HG03342 (cell line): ENCODE measurements at regions not wholly inside any gene's neighbourhood (a gene's known extent, or its start where the extent isn't known, plus 50 kb on each side); places are given as distances from the start of the nearest gene placed in this dataset.

ENCODE experiments used
- ATAC-seq: cut with Tn5 transposase; IDR thresholded peaks from one replicate; pipeline ENCODE4 v1.9.1; 2021; ENCODE audit warnings: mild to moderate bottlenecking, moderate library complexity; ENCODE audit not compliant: unreplicated experiment

DNA sequence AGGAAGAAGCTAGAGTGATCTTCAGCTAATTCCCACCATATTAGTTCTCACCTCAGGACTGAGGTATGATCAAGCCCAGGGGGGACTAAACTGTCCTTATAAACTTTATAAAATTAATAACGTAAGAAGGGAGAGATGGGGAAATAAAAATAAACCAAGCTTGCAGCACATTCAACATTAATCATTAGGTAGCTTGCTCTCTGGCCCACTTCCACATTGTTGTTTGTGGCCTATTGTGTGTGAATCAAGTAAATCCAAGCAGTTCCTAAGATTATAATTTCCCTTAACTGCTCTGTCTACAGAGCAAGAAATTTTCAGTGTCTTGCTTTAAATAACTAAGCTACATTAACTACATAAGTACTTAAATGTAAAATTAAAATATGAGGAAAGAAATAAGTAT, 131.3 kb upstream of the ABCA1 start:
- no peak for ATAC-seq

DNA sequence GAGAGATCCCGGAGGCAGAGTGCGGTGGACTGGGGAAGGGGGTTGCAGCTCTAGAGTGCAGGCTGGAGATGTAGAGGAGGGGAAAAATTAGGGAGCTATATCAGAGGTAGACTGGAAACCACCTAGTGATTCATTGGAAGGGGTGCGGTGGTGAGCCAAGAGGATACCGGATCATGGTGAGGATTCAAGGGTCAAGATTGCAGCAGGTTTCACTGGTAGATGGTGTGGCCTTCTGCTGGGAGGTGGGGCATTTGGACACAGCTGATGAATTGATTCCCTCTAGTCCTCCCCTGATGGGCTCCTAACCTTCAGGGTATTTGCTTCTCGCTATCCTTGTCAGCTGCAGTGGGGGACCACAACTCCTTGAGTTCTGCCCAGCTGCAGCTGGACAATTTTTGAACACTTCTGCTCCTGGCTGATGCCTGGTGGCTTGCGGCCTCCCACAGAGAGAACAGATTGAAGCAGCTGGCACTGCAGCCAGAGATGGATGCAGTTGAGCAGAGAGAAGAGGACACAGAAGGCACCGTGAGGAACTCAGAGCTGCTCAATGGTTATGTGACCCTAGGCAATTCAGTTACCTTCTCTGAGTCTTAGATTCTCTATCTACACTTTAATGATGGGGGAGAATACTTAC, 134.4 kb upstream of the ABCA1 start:
- no peak for ATAC-seq

DNA sequence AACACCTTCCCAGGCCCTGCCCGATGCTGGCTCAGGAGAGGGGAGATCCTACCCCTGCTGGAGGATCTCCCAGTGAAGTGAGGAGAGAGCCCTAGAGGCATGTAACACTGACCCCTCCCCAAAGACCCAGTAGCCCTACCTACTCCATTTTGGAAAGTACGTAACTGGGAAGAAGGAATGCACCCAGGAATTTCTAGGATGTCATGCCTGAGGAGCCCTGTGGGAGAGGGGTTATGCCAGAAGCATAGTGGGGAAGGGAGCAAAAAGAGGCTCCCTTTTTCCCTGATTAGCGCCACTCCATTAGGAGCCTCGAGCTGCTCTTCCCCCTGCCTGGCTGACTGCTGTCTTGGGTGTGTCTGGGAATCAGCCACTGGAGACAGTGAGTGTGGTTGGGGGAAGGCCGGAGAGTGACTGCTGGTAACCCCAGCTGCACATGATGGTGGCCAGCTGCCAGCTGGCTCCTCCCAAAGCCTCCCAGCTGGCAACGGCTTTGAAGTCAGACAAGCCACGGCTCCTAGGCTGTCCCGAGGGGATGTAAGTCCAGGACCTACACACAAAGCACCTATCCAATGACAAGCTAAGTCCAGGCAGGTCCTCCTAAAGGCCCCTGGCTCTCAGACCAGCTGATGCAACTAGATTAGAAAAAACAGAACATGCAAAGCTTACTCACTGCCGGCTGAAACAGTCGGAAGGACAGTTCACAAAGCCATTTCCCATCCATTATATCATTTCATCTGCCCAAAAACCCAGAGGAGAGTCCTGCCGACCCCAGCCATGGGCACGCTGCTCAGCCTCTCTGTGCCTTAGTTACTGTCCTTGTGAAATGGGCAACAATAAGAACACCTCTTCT, 136.5 kb upstream of the ABCA1 start:
- no peak for ATAC-seq

DNA sequence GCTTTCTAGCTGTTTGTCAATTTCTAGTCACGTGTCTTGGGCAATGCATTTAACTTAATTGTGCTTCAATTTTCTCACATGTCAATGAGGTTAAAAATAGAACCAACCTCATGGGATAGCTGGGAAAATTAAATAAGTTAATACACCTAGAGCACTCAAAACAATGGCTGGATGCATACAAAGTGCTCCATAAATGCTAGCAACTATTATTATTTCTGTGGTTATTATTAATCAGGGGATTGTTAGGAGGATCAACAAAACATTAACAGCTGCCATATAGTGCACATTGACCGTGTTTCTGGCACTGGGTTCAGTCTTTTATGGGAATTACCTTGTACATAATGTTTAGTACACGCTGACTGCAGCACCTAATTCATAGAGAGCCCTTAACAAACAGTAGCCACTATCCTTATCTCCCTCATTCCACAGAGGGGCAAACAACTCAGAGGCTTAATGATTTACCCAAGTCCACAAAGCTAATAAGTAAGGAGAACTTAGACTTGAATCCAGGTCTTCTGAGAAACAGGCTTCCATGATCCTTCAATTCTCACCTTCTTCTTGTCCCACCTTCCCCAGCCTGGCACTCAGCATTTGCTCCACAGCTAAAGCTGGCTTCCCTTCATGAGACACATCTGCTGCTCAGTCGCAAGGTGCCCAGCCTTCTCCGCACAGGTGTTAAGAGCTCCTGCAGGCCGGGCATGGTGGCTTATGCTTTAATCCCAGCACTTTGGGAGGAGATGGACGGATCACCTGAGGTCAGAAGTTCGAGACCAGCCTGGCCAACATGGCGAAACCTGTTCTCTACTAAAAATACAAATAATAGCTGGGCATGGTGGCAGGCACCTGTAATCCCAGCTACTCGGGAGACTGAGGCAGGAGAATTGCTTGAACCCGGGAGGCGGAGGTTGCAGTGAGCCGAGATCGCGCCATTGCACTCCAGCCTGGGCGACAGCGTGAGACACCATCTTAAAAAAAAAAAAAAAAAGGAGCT, 137.4 kb upstream of the ABCA1 start:
- ATAC-seq, result no peak

DNA sequence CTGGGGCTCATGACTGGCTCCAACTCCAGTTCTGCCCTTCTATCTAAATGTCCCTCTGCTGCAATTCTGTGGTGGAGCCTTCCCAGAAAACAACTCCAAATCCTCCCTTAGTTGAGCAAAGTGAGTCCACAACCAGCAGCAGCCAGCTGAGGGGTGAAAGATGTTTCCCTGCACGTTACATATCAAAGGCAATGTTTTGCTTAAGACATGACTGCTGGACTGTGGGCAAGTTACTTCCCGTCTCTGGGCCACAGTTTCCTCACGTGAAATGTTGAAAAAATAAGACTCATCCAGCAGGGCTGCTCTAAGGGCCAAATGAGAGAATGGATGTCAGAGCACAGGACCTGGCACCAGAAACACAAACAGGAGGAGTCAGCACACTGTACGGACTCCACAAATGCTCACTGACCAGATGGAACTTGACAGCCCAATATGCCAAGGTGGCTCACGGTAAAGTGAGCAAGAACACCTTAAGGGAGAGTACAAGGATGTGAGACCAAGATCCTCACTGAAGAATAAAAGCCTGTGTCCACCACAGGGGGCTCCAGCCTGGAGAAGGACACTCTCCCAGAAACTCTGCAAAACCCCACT, 138.4 kb upstream of the ABCA1 start:
- ATAC-seq, result no peak

DNA sequence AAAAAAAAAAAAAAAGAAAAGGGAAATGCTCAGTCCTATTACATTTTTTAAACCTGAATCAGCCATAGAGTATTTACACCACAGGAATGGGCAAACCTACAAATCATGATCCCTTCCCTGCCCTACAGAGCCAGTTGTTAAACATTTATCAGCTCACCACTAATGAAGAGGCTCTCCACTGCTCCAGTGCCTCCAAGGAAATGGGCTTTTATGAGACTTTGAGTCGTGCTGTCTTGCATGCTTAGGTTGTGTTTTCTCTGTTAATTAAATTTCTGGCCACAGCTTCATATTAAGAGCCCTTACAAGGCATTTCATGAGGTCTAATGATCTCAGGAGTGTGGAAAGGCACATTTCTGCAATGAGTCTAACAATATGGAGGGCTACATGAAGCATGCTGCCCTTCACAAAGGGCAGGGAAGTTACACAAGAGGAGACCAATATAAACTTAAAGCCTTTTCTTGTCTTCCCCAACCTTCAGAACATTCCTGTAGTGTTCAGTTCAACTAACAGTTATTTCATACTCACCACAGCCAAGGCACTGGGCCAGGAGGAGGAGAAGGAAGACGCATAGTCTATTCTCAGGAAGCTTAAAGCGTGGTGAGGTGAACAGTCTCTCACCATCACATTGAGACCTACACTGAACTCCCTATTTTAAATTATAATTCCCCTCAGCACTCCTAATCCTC, 140.1 kb upstream of the ABCA1 start:
- no peak for ATAC-seq

DNA sequence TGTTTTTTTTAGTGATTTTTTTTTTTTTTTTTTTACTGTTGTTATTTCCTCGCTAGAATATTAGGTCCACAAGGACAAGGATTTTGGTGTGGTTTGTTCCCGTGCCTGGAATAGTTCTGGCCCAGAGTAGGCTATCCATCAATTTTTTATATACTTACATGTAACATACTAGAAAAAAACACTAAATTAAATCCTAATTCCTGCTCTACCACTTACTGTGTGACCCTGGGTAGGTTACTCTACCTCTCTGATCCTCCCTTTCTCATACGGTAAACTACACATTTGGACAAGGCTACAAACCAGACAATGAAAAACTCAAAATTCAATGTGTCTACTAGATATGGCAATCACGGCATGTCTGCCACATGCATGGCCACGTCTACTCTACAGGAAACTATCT, 141.3 kb upstream of the ABCA1 start:
- ATAC-seq, result no peak

DNA sequence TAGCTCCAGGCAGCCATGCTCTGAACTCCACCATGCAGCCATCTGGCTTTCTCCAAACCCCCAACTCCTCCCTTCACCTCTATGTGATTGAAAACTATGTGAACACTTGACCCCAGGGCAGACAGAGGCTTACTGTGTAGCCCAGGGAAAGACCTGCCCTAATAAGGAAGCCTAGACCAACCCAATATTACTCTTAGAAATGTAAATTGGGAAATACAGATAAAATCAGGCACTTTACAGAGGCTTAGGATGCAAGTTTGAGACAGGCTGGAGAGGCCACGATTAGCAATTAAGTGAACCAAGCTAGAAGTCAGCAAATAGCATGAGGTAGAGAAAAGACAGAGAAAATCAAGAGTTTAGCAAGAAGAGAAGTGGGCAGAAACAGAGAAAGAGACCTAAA, 141.7 kb upstream of the ABCA1 start:
- no peak for ATAC-seq

DNA sequence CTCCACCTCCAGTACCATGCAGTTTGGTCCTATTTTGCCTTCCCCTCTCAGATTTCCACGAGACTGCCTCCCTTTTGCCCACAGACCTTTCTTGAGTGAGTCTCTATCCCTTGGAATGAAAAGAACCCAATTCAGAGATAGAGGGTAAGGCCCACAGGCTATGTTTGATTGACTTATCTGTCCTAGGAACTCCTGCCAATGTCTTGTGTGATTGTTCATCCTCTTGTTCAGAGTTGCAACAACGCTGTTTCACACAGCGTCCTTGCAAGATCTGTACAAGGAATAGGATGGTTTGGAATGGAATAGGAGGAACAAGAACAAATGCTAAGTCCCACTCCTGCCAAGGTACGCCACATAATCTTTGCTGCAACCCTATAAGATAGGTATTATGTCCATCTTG, 142.2 kb upstream of the ABCA1 start:
- ATAC-seq, result no peak

DNA sequence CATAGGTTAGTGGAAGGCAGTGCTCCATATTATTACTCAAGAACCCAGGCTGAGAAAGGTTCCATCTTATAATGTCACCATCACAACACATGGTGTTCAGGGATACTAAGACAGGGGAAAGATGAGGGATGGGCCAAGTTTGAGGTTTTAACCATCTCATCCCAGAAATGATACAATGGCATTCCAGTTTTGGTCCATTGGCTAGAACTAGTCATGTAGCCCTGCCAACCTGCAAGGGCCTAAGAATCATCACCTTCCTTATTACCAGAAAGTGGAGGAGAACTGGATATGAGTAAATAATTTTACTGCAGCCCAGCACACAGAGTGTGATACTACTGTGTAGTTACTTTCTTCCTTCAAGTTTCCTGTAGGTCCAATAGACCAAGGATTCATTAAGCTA, 144.5 kb upstream of the ABCA1 start:
- no peak for ATAC-seq

DNA sequence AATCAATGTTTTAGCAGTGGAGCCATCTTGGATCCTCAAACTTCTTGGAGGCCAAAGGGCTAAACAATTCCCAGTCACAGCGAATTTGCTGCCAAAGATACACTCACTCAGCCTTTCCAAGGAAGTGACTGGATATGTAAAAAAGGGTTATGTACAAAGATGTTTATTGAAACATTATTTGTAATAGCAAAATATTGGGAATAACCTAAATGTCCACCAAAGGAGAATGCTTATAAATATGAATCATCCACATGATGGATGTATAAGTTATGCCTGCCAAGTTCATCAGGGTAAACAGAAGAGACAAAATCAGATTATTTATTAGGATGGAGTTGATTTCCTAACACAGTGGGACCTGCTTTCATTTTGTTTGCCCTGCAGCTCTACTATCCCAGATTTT, 145.2 kb upstream of the ABCA1 start:
- no peak for ATAC-seq

DNA sequence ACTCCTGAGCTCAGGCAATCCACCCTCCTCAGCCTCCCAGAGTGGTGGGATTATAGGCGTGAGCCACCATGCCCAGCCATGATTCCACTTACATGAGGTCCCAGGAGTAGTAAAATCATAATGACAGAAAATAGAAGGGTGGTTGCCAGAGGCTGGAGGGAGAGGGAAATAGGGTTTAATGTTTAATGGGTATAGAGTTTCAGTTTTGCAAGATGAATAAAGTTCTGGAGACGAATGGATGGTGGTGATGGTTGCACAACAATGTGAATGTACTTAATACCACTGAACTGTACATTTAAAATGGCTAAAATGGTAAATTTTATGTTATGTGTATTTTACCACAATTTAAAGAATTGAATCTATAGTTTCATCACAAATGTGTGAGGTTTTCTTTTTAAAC, 146.5 kb upstream of the ABCA1 start:
- ATAC-seq, result no peak

DNA sequence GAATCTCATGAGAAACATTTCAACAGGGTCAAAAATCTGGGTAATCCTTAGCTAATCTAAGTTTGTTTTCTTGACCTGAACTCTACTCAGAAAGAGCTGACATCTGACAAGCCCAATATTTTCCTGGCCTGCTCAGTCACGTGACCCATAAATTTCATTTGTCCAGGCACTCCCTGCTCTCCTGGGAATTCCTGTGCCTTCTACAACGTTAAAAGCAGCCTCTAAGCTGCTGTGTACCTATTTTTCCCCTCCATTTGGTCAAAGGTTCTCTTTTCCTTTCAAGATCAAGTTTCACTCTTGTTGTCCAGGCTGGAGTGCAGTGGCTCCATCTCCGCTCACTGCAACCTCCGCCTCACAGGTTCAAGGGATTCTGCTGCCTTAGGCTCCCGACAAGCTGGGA, 148.8 kb upstream of the ABCA1 start:
- ATAC-seq, result no peak

DNA sequence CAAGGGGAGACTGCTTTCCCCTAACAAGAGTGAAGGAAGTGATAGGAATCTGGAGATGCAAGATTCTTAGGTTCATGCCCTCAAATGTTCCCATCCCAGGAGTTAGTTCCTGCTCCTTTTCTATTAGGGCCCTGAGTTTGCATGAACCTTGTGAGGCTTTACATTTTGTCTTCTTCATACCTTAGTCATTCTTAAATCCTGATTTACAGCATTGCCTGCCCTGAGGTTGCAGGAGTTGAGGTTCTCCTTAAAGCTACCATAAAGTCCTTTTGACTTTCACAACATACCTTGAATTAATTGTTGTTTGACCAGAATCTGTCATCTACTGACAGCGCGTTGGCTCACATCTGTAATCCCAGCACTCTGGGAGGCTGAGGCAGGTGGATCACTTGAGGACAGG, 151.5 kb upstream of the ABCA1 start:
- ATAC-seq, result no peak

DNA sequence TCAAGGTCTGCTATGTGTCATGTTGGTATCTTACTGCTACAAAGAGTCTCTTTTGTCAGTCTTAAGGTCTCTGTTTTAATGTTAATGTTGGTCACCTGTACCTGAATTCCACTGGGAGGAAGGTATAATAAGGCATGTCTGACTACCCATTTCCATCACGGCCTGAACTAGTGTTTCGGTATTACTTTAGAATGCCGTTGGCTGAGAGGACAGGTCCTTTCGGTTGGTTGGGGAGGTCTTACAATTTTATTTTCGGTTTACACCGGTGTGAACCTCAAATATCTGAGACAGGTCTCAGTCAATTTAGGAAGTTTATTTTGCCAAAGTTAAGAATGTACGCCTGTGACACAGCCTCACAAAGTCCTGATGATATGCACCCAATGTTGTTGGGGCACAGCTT, 154.9 kb upstream of the ABCA1 start:
- no peak for ATAC-seq

DNA sequence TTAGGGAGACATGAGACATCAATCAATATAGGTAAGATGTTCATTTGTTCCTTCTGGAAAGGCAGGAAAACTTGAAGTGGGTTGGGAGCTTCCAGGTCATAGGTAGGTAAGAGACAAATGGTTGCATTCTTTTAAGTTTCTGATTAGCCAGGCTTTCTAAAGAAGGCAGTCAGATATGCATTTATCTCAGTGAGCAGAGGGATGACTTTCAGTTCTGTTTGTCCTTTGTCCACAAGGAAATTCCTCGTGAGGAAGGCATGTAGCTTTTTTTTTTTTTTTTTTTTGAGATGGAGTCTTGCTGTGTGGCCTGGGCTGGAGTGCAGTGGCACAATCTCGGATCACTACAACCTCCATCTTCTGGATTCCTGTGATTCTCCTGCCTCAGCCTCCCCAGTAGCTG, 155.3 kb upstream of the ABCA1 start:
- no peak for ATAC-seq

DNA sequence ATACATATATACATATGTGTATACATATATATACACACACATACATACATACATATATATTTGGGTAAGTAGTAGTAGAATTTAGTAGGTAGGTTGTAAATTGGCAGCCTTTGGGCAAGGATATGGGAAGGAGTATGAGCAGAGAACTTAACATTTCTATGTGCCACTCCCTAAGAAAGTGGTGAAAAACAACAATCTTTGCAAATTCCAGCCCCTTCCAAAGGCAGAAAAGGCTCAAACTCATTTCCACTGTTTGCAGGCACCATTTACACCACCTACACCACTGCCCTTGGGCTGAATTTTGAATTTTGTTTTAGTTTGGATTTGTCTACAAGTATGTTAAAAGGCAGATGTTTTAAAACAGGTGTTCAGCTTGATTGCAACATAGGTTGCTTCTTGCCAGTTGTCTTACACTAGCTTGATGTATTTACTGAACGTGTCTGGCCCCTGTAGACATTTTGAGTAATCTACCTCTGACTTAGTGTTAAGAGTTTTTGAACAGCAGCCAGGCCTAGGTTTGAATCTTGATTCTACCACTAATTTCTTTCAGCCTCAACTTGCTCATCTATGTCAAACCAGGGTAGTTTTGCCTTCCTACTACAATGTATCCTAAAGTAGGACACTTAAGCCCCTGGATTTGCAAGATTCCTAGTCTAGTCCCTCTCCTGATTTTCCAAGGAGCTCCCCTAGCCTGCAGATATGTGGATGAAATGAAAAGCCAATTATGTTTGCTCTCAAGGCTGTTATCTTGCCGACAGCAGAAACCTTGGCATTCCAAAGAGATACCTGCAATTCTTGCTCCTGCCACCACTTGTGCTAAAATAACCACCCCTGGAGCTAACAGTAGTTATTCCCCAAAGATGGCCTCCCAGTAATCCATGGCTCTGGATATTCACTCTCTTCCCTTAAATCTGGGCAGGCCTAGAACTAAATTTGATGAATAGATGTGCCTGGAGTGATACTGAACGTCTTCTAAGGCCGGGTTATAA, 156.2 kb upstream of the SLC44A1 start:
- ATAC-seq, result no peak

DNA sequence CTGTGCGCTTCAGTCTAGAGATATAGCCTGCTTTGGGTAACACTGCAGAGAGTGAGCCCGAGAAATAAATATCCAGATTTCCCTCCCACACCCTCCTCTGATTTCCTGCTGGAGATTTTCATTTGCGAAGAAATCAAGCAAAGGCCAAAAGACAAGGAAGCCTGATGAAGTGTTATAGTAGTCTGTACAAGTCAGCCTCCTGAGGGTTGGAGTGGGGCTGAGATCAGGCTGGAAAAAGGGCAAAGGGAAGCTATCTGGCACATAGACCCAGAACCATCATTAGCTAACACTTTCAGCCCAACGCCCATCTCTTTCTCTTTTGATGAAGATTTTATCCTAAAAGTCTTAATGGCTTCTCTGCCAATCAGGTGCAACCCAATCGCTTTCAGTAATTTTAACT, 154.6 kb upstream of the SLC44A1 start:
- ATAC-seq, result no peak

DNA sequence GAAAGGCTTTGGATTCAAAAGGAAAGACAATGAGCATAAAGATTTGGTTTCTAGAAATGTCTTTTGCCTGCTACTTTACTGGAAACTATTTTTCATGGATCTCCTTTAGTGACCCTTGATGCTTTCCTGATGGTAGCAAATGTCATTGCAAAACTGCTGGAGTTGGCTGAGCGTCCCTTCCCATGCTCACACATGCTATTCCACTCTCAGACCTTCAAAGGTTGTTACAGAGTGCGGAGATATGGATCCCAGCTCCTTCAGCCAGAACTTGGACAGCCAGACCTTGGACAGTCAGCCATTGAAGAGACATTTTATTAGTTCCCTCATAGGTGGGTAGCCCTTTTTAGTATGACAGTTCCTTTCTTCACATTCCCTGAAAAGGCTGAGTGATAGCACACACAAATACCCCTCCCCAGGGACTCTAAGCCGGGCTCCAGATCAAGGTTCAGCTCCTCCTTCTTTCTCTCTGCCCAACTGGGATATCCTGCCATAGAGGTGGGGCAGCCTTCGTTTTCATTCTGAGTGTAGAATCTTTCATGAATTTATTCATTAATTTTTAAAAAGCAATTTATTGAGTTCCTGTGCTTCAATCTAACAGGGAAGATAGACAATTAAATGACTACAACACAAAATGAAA, 153.3 kb upstream of the SLC44A1 start:
- no peak for ATAC-seq
